GM23338 (cell line): ENCODE measurements at regions not wholly inside any gene's neighbourhood (a gene's known extent, or its start where the extent isn't known, plus 50 kb on each side); places are given as distances from the start of the nearest gene placed in this dataset.

Source experiments
- ATAC-seq: fragments of 200-7000 bp; cut with Tn5 transposase; 3 replicates; pipeline ENCODE4 v1.9.1; 2020
- DNase-seq: peaks from one replicate; pipeline ENCODE4 v3.0.0-alpha.2; 2015; ENCODE audit warnings: low spot score
- H2AFZ ChIP-seq: fragments of 200-600 bp; sonication (generic); 2 replicates; pipeline ENCODE4 v1.8.0; 2016; ENCODE audit warnings: antibody characterized with exemption, mild to moderate bottlenecking, moderate library complexity
- H3F3A ChIP-seq: fragments of 200-600 bp; sonication (generic); replicated peaks from 2 replicates; pipeline ENCODE4 v1.8.0; 2017; ENCODE audit warnings: antibody characterized with exemption, mixed run types, low read depth
- H3K27ac ChIP-seq: fragments of 200-600 bp; sonication (generic); 2 replicates; pipeline ENCODE4 v1.6.1; 2016; ENCODE audit warnings: low read depth
- H3K27me3 ChIP-seq: fragments of 200-600 bp; sonication (generic); 2 replicates; pipeline ENCODE4 v1.8.0; 2016; ENCODE audit warnings: mild to moderate bottlenecking, mixed run types, moderate library complexity; ENCODE audit not compliant: insufficient read depth
- H3K36me3 ChIP-seq: fragments of 200-600 bp; sonication (generic); 2 replicates; pipeline ENCODE4 v1.8.0; 2016; ENCODE audit warnings: mild to moderate bottlenecking; ENCODE audit not compliant: insufficient read depth
- H3K4me1 ChIP-seq: fragments of 200-600 bp; sonication (generic); 2 replicates; pipeline ENCODE4 v1.8.0; 2016; ENCODE audit warnings: mild to moderate bottlenecking, moderate library complexity; ENCODE audit not compliant: insufficient read depth
- H3K4me2 ChIP-seq: fragments of 200-600 bp; sonication (generic); 2 replicates; pipeline ENCODE4 v1.7.1; 2017; ENCODE audit warnings: mixed run types
- H3K4me3 ChIP-seq: fragments of 200-600 bp; sonication (generic); 2 replicates; pipeline ENCODE4 v1.6.1; 2016; ENCODE audit warnings: mixed run types
- H3K79me2 ChIP-seq: fragments of 200-600 bp; sonication (generic); replicated peaks from 2 replicates; pipeline ENCODE4 v1.8.0; 2017; ENCODE audit warnings: mild to moderate bottlenecking; ENCODE audit not compliant: insufficient read depth
- H3K9me2 ChIP-seq: fragments of 200-600 bp; sonication (generic); 2 replicates; pipeline ENCODE4 v1.8.0; 2017; ENCODE audit not compliant: insufficient read depth
- H4K20me1 ChIP-seq: fragments of 200-600 bp; sonication (generic); replicated peaks from 2 replicates; pipeline ENCODE4 v1.8.0; 2017; ENCODE audit warnings: mild to moderate bottlenecking; ENCODE audit not compliant: insufficient read depth
- H3K27ac Mint-ChIP-seq: 2 replicates; pipeline ENCODE4 v1.8.0; 2020; ENCODE audit warnings: inconsistent platforms, mild to moderate bottlenecking, moderate library complexity, mixed read lengths
- H3K27me3 Mint-ChIP-seq: 3 replicates; pipeline ENCODE4 v1.8.0; 2022; ENCODE audit warnings: low read depth, mild to moderate bottlenecking, moderate library complexity, mixed read lengths, inconsistent platforms; ENCODE audit not compliant: insufficient read depth, poor library complexity
- H3K36me3 Mint-ChIP-seq: 3 replicates; pipeline ENCODE4 v1.8.0; 2021; ENCODE audit warnings: low read depth, mild to moderate bottlenecking, inconsistent platforms, moderate library complexity, mixed read lengths
- H3K4me1 Mint-ChIP-seq: 3 replicates; pipeline ENCODE4 v1.8.0; 2020; ENCODE audit warnings: mild to moderate bottlenecking, inconsistent platforms, mixed read lengths
- H3K4me3 Mint-ChIP-seq: 3 replicates; pipeline ENCODE4 v1.8.0; 2021; ENCODE audit warnings: moderate library complexity, mild to moderate bottlenecking, inconsistent platforms, mixed read lengths
- H3K9me3 Mint-ChIP-seq: 3 replicates; pipeline ENCODE4 v1.8.0; 2020; ENCODE audit warnings: moderate library complexity, mild to moderate bottlenecking, inconsistent platforms, mixed read lengths
- CREB1 ChIP-seq: fragments of 250-450 bp; sonication (Bioruptor Pico); IDR thresholded peaks from 2 replicates; pipeline ENCODE4 v1.5.0; 2020; ENCODE audit warnings: low read depth, mild to moderate bottlenecking, moderate library complexity
- ETS1 ChIP-seq: IDR thresholded peaks from 2 replicates; pipeline ENCODE4 v1.6.1; 2016; ENCODE audit warnings: antibody characterized with exemption
- EZH2phosphoT487 ChIP-seq: fragments of 200-600 bp; sonication (generic); IDR thresholded peaks from one replicate; pipeline ENCODE4 v1.8.1; 2018; ENCODE audit warnings: antibody characterized with exemption; ENCODE audit not compliant: unreplicated experiment
- JUNB ChIP-seq: IDR thresholded peaks from one replicate; pipeline ENCODE4 v1.6.1; 2016; ENCODE audit warnings: antibody characterized with exemption; ENCODE audit not compliant: unreplicated experiment
- NANOG ChIP-seq: IDR thresholded peaks from 2 replicates; pipeline ENCODE4 v1.6.1; 2016; ENCODE audit warnings: antibody characterized with exemption, borderline replicate concordance
- STAT1 ChIP-seq: IDR thresholded peaks from one replicate; pipeline ENCODE4 v1.6.1; 2016; ENCODE audit warnings: antibody characterized with exemption; ENCODE audit not compliant: unreplicated experiment
- ZNF114 ChIP-seq: fragments of 250-450 bp; sonication (Bioruptor Pico); IDR thresholded peaks from 2 replicates; pipeline ENCODE4 v1.5.0; 2020; ENCODE audit warnings: mild to moderate bottlenecking, moderate library complexity
- TF ChIP-seq, protein P1 (sequence below), 2 experiments: fragments of 200-600 bp in 1 of 2; sonication (generic) in 1 of 2; conservative IDR thresholded peaks; 2 replicates each; pipeline versions ENCODE4 v1.5.1 to v1.6.1; 2016 to 2017; ENCODE audit warnings: antibody characterized with exemption in 2 of 2, low read depth in 2 of 2, mild to moderate bottlenecking in 2 of 2, moderate library complexity in 1 of 2
- TF ChIP-seq, protein P2 (sequence below): IDR thresholded peaks from one replicate; pipeline ENCODE4 v1.6.1; 2018; ENCODE audit warnings: antibody characterized with exemption; ENCODE audit not compliant: unreplicated experiment
- TF ChIP-seq, protein P3 (sequence below): fragments of 250-450 bp; sonication (Bioruptor Pico); IDR thresholded peaks from 2 replicates; pipeline ENCODE4 v1.5.0; 2020; ENCODE audit warnings: mild to moderate bottlenecking, moderate library complexity

- TF ChIP-seq, protein P1, sequence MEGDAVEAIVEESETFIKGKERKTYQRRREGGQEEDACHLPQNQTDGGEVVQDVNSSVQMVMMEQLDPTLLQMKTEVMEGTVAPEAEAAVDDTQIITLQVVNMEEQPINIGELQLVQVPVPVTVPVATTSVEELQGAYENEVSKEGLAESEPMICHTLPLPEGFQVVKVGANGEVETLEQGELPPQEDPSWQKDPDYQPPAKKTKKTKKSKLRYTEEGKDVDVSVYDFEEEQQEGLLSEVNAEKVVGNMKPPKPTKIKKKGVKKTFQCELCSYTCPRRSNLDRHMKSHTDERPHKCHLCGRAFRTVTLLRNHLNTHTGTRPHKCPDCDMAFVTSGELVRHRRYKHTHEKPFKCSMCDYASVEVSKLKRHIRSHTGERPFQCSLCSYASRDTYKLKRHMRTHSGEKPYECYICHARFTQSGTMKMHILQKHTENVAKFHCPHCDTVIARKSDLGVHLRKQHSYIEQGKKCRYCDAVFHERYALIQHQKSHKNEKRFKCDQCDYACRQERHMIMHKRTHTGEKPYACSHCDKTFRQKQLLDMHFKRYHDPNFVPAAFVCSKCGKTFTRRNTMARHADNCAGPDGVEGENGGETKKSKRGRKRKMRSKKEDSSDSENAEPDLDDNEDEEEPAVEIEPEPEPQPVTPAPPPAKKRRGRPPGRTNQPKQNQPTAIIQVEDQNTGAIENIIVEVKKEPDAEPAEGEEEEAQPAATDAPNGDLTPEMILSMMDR (conservative IDR thresholded peaks at IDR 0.05; ENCODE audit: low read depth in 2 of 2): no peak
- no peak for TF ChIP-seq ZNF114
These were observed 94.5 kb upstream of the VASH1 start (continued) for GRCh38 chr14:76666746-76667145.

GRCh38 chr14:76669770-76670169, 91.5 kb upstream of the VASH1 start:
- no peaks in the 10 kb centered on the region for H3K9me3 Mint-ChIP-seq
- no peak overlapping the region for H3K4me2 ChIP-seq
- H3K4me1 ChIP-seq: no peaks in the 10 kb centered on the region
- H3K79me2 ChIP-seq: no peaks in the 10 kb centered on the region
- H4K20me1 ChIP-seq: no peaks in the 10 kb centered on the region
- TF ChIP-seq, protein P2, sequence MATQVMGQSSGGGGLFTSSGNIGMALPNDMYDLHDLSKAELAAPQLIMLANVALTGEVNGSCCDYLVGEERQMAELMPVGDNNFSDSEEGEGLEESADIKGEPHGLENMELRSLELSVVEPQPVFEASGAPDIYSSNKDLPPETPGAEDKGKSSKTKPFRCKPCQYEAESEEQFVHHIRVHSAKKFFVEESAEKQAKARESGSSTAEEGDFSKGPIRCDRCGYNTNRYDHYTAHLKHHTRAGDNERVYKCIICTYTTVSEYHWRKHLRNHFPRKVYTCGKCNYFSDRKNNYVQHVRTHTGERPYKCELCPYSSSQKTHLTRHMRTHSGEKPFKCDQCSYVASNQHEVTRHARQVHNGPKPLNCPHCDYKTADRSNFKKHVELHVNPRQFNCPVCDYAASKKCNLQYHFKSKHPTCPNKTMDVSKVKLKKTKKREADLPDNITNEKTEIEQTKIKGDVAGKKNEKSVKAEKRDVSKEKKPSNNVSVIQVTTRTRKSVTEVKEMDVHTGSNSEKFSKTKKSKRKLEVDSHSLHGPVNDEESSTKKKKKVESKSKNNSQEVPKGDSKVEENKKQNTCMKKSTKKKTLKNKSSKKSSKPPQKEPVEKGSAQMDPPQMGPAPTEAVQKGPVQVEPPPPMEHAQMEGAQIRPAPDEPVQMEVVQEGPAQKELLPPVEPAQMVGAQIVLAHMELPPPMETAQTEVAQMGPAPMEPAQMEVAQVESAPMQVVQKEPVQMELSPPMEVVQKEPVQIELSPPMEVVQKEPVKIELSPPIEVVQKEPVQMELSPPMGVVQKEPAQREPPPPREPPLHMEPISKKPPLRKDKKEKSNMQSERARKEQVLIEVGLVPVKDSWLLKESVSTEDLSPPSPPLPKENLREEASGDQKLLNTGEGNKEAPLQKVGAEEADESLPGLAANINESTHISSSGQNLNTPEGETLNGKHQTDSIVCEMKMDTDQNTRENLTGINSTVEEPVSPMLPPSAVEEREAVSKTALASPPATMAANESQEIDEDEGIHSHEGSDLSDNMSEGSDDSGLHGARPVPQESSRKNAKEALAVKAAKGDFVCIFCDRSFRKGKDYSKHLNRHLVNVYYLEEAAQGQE: no peak
- no peak for TF ChIP-seq JUNB
- TF ChIP-seq EZH2phosphoT487: no peak
- TF ChIP-seq NANOG: no peak
- TF ChIP-seq ETS1: no peak
- no peak for TF ChIP-seq CREB1 (CRISPR knock-in tag)
- TF ChIP-seq, protein P3, sequence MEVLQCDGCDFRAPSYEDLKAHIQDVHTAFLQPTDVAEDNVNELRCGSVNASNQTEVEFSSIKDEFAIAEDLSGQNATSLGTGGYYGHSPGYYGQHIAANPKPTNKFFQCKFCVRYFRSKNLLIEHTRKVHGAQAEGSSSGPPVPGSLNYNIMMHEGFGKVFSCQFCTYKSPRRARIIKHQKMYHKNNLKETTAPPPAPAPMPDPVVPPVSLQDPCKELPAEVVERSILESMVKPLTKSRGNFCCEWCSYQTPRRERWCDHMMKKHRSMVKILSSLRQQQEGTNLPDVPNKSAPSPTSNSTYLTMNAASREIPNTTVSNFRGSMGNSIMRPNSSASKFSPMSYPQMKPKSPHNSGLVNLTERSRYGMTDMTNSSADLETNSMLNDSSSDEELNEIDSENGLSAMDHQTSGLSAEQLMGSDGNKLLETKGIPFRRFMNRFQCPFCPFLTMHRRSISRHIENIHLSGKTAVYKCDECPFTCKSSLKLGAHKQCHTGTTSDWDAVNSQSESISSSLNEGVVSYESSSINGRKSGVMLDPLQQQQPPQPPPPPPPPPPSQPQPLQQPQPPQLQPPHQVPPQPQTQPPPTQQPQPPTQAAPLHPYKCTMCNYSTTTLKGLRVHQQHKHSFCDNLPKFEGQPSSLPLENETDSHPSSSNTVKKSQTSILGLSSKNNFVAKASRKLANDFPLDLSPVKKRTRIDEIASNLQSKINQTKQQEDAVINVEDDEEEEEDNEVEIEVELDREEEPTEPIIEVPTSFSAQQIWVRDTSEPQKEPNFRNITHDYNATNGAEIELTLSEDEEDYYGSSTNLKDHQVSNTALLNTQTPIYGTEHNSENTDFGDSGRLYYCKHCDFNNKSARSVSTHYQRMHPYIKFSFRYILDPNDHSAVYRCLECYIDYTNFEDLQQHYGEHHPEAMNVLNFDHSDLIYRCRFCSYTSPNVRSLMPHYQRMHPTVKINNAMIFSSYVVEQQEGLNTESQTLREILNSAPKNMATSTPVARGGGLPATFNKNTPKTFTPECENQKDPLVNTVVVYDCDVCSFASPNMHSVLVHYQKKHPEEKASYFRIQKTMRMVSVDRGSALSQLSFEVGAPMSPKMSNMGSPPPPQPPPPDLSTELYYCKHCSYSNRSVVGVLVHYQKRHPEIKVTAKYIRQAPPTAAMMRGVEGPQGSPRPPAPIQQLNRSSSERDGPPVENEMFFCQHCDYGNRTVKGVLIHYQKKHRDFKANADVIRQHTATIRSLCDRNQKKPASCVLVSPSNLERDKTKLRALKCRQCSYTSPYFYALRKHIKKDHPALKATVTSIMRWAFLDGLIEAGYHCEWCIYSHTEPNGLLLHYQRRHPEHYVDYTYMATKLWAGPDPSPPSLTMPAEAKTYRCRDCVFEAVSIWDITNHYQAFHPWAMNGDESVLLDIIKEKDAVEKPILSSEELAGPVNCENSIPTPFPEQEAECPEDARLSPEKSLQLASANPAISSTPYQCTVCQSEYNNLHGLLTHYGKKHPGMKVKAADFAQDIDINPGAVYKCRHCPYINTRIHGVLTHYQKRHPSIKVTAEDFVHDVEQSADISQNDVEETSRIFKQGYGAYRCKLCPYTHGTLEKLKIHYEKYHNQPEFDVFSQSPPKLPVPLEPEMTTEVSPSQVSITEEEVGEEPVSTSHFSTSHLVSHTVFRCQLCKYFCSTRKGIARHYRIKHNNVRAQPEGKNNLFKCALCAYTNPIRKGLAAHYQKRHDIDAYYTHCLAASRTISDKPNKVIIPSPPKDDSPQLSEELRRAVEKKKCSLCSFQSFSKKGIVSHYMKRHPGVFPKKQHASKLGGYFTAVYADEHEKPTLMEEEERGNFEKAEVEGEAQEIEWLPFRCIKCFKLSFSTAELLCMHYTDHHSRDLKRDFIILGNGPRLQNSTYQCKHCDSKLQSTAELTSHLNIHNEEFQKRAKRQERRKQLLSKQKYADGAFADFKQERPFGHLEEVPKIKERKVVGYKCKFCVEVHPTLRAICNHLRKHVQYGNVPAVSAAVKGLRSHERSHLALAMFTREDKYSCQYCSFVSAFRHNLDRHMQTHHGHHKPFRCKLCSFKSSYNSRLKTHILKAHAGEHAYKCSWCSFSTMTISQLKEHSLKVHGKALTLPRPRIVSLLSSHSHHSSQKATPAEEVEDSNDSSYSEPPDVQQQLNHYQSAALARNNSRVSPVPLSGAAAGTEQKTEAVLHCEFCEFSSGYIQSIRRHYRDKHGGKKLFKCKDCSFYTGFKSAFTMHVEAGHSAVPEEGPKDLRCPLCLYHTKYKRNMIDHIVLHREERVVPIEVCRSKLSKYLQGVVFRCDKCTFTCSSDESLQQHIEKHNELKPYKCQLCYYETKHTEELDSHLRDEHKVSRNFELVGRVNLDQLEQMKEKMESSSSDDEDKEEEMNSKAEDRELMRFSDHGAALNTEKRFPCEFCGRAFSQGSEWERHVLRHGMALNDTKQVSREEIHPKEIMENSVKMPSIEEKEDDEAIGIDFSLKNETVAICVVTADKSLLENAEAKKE (CRISPR knock-in tag): no peak
- TF ChIP-seq STAT1: no peak
- no peaks in the 10 kb centered on the region for H3K36me3 ChIP-seq
- DNase-seq (no peak), ATAC-seq (no peak)
- no peak overlapping the region for H3K4me3 Mint-ChIP-seq
- H2AFZ ChIP-seq: no peak overlapping the region
- peaks cover 4% of the 10 kb centered on the region for H3K27me3 Mint-ChIP-seq
- no peaks in the 10 kb centered on the region for H3K27me3 ChIP-seq
- H3K36me3 Mint-ChIP-seq: no peaks in the 10 kb centered on the region
- no peak overlapping the region for H3K4me3 ChIP-seq
- H3K27ac ChIP-seq: no peak overlapping the region
- H3F3A ChIP-seq: no peaks in the 10 kb centered on the region
- H3K9me2 ChIP-seq: no peaks in the 10 kb centered on the region
- no peak overlapping the region for H3K27ac Mint-ChIP-seq
- peaks cover 5% of the 10 kb centered on the region; the same call in 1 of the 3 replicates for H3K4me1 Mint-ChIP-seq
